Activated effector memory CD4-positive, alpha-beta T cell treated with Interleukin-2 at 50 U/mL for 16 hours (primary cell): ENCODE measurements at regions not wholly inside any gene's neighbourhood (a gene's known extent, or its start where the extent isn't known, plus 50 kb on each side); places are given as distances from the start of the nearest gene placed in this dataset.
"Not testable (repeated sequence)": the region's sequence is repeated elsewhere in the genome, so short reads cannot be mapped to it uniquely, and the experiment has no call there.

Experiments used
- DNase-seq: peaks from one replicate; pipeline ENCODE4 v3.0.0-alpha.2; 2020

GRCh38 chr2:59191781-59192180, 950.7 kb upstream of the FANCL start:
- DNase-seq = no peak

GRCh38 chr2:59190518-59190917, 949.4 kb upstream of the FANCL start:
- DNase-seq = no peak

DNA sequence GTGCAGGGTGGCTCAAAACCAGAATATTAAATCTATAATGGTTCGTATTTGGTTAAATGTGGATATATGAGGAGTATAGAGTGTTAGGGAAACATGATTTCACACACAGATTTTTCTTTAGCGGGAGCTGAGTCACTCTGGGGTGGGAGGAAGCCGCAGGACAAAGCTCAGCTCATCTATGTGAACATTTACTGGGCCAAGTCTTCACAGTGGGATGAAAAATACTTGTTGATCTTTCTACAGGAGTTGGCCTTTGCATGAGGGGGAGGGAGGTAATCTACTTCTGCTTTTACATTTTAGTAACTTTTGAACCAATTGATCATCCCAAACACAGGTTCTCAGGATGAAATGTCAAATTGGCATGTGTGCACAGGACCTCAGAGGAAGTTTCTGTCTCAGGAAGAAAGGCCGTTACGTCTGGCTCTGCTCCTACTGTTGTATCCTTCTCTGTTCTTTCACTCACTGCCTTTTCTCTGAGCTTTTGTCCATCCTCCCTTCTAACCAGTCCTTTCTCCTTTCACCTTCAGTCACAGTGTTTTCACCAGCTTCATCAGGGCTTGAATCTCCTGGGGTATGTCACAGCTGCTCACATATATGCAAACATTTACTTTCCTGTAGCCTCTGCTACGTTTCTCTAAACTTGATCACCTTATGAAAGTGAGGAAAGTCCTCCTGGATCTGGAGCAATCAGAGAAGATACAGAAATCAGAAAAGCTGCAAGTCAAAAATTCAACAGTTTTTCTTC, 943.3 kb upstream of the FANCL start:
- no peak for DNase-seq

GRCh38 chr2:59183070-59183469, 941.9 kb upstream of the FANCL start:
- no peak for DNase-seq

DNA sequence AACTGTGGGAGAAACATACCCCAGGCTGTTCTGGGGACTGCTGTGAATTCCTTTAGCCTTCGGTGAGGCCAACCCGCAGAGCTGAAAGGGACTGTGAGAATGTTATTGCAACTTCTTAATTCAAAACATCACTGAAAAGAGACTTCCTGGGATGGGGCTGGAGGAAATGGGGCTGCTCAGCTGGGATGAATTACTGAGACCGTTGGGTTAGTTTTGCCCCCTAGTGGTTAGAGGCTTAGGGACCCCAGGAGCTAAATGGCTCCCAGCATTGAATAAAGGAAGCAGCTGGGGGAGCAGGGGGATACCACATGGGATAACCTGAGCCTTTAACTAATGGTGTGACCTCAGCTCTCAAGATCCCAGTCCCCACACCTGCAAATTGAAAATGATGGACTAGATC, 941.1 kb upstream of the FANCL start:
- no peak for DNase-seq

GRCh38 chr2:59181347-59181746, 940.2 kb upstream of the FANCL start:
- no peak for DNase-seq

DNA sequence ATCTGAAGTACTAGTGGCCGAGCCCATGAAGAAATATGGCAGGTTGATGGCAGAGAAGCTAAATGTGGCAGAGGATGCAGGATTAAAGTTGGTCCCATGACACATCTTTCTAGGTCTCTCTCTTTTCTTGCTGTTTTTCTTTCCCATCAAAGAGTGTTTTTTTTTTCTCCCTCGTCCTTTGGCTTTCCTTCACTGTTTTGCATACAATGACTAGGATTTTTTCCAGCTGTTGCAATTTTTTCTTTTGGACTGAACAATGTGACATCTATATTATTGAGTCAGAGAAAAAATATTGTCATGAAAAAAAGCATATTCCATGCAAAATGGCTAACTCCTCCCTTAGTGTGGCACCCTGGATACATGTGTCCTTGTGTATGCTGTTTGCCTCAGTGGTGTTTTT, 939.5 kb upstream of the FANCL start:
- DNase-seq = no peak

- DNase-seq = no peak
Observed at GRCh38 chr2:59180111-59180510, 939.0 kb upstream of the FANCL start.

DNA sequence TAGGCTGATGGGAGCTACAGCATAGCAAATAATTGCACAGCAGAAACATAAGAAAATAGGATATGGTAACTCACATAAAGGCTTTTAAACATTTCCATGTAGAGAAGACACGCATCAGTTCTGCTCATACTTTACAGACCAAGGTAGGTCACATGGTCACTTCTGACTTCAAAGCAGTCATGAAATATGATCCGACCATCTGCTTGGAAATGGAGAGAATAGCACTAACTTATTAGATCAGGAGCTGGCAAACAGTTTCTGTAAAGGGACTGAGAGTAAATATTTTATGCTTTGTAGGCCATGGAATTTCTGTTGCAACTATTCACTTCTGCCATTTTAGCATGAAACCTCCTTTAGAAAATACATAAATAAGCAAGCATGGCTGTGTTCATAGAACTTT, 936.6 kb upstream of the FANCL start:
- no peak for DNase-seq

DNA sequence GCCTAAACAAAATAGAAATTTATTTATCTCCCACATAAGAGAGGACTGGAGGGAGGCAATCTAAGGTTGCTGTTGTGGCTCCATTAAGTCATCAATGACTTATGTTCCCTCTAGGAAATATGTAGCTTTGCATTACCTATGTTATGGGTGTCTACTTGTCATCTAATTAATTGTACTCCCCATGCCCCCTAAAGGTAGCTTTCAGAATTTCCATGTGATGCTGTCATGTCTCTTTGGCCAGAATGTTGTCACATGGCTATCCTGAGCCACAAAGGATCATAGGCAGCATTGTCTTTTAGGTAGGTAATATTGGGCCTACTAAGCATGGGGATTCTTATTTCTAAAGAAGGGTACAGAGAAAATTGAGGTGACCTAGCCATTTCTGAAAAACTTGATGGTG, 935.6 kb upstream of the FANCL start:
- DNase-seq = no peak

GRCh38 chr2:59174536-59175243, 933.6 kb upstream of the FANCL start:
- no peak for DNase-seq

DNA sequence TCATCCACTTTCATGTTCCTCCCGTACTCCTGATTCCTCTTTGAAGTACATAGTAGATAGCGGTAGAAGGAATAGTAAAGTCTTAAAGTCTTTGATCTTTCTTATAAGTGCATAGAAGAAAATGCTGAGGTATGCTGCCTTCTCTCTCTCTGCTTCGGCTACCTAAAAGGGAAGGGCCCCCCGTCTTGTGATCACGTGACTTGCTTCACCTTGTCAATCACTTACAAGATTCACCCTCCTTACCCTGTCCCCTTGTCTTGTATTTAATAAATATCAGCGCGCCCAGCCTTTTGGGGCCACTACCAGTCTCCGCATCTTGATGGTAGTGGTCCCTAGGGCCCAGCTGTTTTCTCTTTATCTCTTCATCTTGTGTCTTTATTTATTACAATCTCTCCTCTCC, 932.2 kb upstream of the FANCL start:
- no peak for DNase-seq

- DNase-seq = no peak
Observed at GRCh38 chr2:59171019-59171418, 929.9 kb upstream of the FANCL start.

DNA sequence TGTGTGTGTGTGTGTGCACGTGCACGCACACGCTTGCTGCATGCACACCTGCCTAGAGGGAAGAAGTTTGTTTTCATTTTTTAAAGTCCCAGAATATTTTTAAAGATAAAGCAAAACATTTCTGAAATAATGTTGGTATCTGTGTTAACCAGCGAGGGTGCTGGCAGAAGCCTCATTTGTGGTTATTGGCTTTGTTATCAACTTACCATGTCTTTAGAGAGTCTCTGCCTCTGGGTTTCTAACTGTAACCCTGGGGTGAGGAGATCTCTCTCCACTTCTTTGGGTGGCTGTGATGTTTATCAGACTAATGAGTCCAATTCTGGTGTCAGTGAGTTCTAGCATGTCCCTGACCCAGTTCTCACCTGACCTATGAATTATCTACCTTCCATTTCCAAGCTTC, 927.6 kb upstream of the FANCL start:
- no peak for DNase-seq

- DNase-seq = no peak
Observed at GRCh38 chr2:59167514-59167913, 926.4 kb upstream of the FANCL start.

DNA sequence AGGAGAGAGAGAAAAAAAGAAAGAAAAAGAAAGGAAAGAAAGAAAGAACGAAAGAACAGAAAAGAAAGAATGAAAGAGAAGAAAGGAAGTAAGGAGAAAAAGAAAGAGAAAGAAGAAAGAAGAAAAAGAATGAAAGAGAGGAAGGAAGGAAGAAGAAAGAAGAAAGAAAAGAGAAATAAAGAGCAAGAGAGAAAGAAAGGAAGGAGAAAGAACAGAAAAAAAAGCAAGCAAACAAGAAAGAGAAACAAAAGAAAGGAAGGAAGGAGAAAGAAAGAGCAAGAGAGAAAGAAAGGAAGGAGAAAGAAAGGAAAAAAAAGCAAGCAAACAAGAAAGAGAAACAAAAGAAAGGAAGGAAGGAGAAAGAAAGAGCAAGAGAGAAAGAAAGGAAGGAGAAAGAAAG, 916.8 kb upstream of the FANCL start:
- DNase-seq = not testable (repeated sequence)

DNA sequence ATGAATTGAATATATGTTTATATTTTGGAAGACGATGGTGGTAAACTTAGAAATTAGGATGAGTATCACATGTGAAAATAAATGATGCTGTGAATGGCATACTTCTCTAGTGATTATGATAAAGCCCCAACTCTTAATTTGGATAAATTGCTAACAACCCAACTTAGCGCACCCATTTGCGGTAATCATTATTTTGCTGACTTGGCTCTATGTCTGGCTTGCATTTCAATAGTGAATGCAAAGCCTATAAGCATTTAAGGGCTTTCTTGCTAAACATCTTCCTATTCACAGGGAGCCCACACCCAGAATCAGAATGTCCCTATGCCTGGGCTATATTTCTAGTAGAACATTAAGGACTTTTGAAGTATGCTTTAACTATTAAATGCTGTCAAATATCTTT, 910.7 kb upstream of the FANCL start:
- no peak for DNase-seq

DNA sequence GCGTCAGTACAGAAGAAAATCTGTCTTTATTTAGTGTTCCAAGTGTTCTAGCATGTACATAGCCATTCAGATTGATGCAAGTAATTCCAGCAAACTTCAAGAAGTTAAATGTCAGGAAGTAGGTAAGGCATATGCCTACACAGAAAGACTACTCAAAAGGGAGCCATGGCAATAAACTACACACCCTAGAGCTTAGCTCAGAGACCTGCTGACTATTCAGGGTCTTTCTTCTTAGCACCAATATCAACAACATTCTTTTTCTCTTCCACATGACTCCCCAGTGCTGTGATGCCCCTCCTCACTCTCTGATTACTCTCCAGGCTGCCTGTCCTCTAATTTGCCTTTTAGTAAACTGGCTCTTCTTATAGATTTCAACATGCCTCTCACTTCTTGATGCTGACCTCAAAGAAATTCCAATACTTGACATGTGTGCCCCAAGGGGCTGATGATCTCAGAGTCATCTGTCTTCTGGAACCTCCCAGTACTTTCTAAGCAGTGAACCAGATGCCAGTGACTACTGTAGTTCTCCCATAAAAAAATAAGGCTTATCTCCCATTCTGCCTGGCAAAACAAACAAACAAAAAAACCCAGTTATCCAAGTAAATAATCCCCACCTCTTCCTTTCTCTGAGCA, 909.2 kb upstream of the FANCL start:
- DNase-seq = no peak

GRCh38 chr2:59149271-59149670, 908.1 kb upstream of the FANCL start:
- no peak for DNase-seq

DNA sequence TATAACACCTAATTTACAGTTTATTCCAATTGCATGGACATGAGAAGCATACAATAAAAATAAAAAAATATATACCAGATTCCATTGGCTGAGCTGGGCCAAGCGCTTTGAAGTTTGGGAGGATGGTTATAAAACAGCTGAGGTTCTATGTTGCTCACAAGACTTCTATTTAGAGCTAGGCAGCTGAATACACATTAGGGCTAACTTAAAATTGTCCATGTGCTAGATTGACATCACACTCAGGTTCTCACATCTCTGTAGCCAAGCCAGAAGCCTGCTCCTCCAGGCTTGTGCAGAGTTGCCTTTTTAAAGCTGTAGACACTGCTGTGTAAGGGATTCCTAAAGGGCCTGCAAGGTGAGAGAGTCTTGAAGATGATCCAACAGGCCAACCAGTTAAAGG, 871.1 kb upstream of the FANCL start:
- no peak for DNase-seq

DNA sequence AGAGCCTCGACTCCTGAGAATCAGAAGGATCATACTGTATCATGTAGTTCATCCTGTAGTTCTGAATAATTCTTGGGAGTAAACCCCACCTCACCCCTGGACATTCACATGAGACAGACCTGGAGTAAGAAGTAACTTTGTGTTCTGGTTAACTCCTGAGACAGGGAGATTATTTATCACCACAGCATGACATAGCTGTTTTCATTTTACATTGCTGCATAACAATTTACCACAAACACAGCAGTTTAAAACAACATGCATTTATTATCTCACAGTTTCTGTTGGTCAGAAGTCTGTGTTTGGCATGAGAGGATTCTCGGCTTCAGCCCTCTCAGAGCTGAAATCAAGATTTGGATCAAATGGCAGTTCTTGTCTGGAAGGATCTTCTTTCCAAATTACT, 855.8 kb upstream of the FANCL start:
- no peak for DNase-seq

GRCh38 chr2:59093571-59093970, 852.4 kb upstream of the FANCL start:
- no peak for DNase-seq

DNA sequence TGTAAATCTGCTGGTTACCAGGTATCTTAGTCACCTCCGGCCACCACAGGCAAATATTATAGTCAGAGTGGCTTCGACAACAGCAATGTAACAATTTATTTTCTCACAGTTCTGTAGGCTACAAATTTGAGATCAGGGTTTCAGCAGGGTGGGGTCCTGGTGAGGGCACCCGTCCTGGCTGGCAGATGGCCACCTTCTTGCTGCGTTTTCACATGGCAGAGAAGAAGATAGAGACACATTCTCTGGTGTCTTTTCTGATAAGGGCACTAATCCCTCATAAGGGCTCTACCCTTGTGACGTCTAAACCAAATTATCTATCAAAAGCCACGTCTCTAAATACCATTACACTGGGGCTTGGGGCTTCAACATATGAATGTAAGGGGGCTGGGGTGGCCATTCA, 843.2 kb upstream of the FANCL start:
- no peak for DNase-seq

DNA sequence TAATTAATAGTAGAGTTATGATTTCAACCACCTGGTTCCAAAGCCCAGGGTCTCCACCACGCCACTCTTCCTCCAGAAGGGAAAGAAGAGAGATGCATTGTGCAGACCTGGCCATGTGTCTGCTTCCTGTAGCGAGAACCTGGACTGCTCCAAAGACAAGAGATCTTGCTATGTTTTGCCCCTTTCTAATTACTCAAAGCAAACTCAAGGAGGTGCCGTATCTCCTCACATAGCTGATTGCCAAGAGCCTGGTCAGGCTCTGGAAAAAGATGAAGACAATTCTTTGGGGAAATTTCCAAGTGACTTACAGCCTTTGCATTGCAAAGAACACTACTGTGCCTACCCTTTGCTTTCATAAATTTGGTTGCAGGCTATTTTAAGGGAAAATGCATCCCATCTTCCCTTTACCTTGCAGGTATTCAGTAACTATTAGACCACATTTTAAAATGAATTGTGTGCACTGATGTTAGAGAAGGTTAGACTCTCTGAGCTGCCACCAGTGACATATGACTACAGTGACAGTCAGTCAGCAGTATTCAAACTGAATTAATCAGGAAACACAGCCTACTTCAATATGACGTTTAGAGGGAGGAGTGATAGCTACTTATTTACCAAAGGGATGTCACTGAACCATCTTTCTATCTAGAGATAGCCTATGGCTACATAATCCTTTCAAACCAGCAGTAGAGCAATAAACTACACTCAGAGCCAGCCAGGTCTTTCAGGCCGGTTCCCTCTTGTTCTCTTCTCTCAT, 842.1 kb upstream of the FANCL start:
- DNase-seq = no peak
